GM06990 (cell line): ENCODE measurements at regions not wholly inside any gene's neighbourhood (a gene's known extent, or its start where the extent isn't known, plus 50 kb on each side); places are given as distances from the start of the nearest gene placed in this dataset.
"Not testable (repeated sequence)": the region's sequence is repeated elsewhere in the genome, so short reads cannot be mapped to it uniquely, and the experiment has no call there.

Experiments
- DNase-seq: peaks from one replicate; pipeline ENCODE4 v3.0.0-alpha.2; 2011; ENCODE audit not compliant: insufficient read length; ENCODE audit errors: extremely low read depth
- H3K27me3 ChIP-seq: replicated peaks from 2 replicates; pipeline ENCODE4 v1.6.0; 2011; ENCODE audit warnings: low read length; ENCODE audit not compliant: control insufficient read depth, insufficient read depth
- H3K36me3 ChIP-seq: 2 replicates; pipeline ENCODE4 v1.5.1; 2011; ENCODE audit warnings: low read length; ENCODE audit not compliant: control insufficient read depth, insufficient read depth
- H3K4me3 ChIP-seq: replicated peaks from 2 replicates; pipeline ENCODE4 v1.5.1; 2011; ENCODE audit warnings: low read depth, mild to moderate bottlenecking, control low read depth, low read length
- CTCF ChIP-seq: IDR thresholded peaks from 2 replicates; pipeline ENCODE4 v1.5.1; 2011; ENCODE audit warnings: low read length, control low read depth, mild to moderate bottlenecking, inconsistent platforms; ENCODE audit not compliant: insufficient read depth, poor library complexity, severe bottlenecking

DNA sequence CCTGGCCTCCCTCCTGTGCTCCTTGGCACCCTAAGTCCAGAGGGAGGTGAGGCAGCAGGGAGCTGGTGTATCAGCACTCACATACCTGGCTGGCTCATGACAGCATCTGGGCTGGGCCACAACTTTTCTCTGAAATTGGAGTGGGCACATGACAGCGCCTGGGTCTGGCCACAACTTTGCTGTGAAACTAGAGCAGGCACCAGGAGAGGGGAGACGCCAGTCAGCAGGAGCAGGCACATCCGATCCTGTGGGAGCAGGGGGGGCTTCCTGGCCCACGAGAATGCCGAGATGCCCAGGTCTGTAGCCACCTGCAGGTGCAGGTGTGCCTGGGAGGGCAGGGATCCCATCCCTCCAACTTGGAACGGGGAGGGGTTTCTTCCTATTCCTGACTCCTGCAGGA, 69.7 kb upstream of the PPP3CA start:
- no peak for TF ChIP-seq CTCF
- no peaks in the 10 kb centered on the region for H3K27me3 ChIP-seq
- no peak for DNase-seq
- no peaks in the 10 kb centered on the region for H3K36me3 ChIP-seq
- no peak overlapping the region for H3K4me3 ChIP-seq

- no peaks in the 10 kb centered on the region for H3K36me3 ChIP-seq
- no peaks in the 10 kb centered on the region for H3K27me3 ChIP-seq
- DNase-seq: no peak
- H3K4me3 ChIP-seq: no peak overlapping the region
- no peak for TF ChIP-seq CTCF
These were observed 68.6 kb upstream of the PPP3CA start for GRCh38 chr4:101415962-101416361.

DNA sequence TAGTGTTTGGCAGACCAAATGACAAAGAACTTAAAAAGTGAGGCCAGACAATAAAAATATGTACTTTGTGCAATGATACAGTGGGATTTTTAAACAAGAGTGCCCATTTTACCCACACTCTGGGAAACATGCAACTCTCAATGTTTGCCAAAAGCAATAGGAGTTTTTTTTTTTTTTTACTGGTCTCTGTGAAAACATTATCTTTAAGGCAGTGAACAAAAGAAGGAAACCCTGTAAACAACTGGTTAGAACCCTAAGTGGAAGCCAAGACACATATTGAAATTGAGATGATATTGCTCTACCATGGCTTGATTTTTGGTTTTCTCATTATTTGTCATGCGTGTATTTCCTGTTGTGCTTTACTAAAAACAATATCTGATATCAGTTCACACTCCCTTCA, 67.2 kb upstream of the PPP3CA start:
- no peaks in the 10 kb centered on the region for H3K36me3 ChIP-seq
- H3K4me3 ChIP-seq: no peak overlapping the region
- H3K27me3 ChIP-seq: no peaks in the 10 kb centered on the region
- TF ChIP-seq CTCF: no peak
- DNase-seq: no peak

GRCh38 chr4:101411926-101412325, 64.6 kb upstream of the PPP3CA start:
- Histone ChIP-seq H3K36me3 (no peaks in the 10 kb centered on the region), H3K27me3 (no peaks in the 10 kb centered on the region), H3K4me3 (no peak overlapping the region)
- no peak for DNase-seq
- no peak for TF ChIP-seq CTCF

GRCh38 chr4:101411281-101411910, 64.1 kb upstream of the PPP3CA start:
- H3K36me3 ChIP-seq, DNase-seq, H3K27me3 ChIP-seq, H3K4me3 ChIP-seq: not testable (repeated sequence)

DNA sequence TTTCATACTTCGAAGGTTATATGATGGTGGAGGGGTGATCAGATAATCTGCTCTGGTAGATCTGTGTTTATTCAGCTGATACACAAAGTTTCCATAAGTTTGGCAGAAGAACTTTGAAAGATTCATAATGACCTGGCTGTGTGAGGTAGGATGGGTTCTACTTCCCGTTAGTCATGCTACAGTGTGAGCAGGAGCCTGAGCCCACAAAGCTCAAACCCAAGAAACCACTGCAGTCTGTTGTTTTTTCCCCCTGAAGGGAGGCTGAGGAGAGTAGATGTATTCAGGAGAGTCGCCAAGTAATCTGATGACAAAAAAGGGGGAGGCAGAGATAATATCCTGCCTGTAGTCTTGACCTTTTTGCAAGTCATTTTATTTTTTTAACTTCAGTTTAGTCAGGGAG, 52.8 kb upstream of the PPP3CA start:
- DNase-seq: no peak
- Histone ChIP-seq H3K4me3 (no peak overlapping the region), H3K36me3 (no peaks in the 10 kb centered on the region), H3K27me3 (no peaks in the 10 kb centered on the region)
- TF ChIP-seq CTCF: no peak
